GM19397 (cell line): ENCODE measurements at regions not wholly inside any gene's neighbourhood (a gene's known extent, or its start where the extent isn't known, plus 50 kb on each side); places are given as distances from the start of the nearest gene placed in this dataset.

Source experiments
- ATAC-seq: cut with Tn5 transposase; IDR thresholded peaks from one replicate; pipeline ENCODE4 v1.9.1; 2021; ENCODE audit warnings: mild to moderate bottlenecking, moderate library complexity; ENCODE audit not compliant: unreplicated experiment

- ATAC-seq = peak; percentile 85
Observed at GRCh38 chr14:62081012-62081612, 318.9 kb downstream of the SNAPC1 start.

- no peak for ATAC-seq
Observed at GRCh38 chr14:62081951-62082350, 319.7 kb downstream of the SNAPC1 start.

- ATAC-seq = no peak
Observed at GRCh38 chr14:62082779-62083178, 320.6 kb downstream of the SNAPC1 start.

- ATAC-seq = no peak
Observed at GRCh38 chr14:62084020-62084419, 321.8 kb downstream of the SNAPC1 start.

- ATAC-seq = no peak
Observed at GRCh38 chr14:62087191-62087590, 325.0 kb downstream of the SNAPC1 start.

- no peak for ATAC-seq
Observed at GRCh38 chr14:62093736-62094135, 331.5 kb downstream of the SNAPC1 start.

GRCh38 chr14:62097072-62097471 is 334.9 kb downstream of the SNAPC1 start:
- ATAC-seq = no peak

GRCh38 chr14:62097824-62098223 is 335.6 kb downstream of the SNAPC1 start:
- ATAC-seq = no peak

GRCh38 chr14:62098357-62098756 is 336.1 kb downstream of the SNAPC1 start:
- no peak for ATAC-seq

- no peak for ATAC-seq
Observed at GRCh38 chr14:62099091-62099490, 336.9 kb downstream of the SNAPC1 start.

- ATAC-seq = no peak
Observed at GRCh38 chr14:62101189-62101588, 339.0 kb downstream of the SNAPC1 start.

GRCh38 chr14:62101673-62102348 is 339.6 kb downstream of the SNAPC1 start:
- no peak for ATAC-seq

GRCh38 chr14:62102349-62102725 is 340.1 kb downstream of the SNAPC1 start:
- no peak for ATAC-seq

GRCh38 chr14:62103464-62103863 is 341.2 kb downstream of the SNAPC1 start:
- ATAC-seq = no peak

GRCh38 chr14:62110941-62111340 is 348.7 kb downstream of the SNAPC1 start:
- no peak for ATAC-seq

- peak; percentile 98 for ATAC-seq
Observed at GRCh38 chr14:62117010-62117750, 355.0 kb downstream of the SNAPC1 start.

GRCh38 chr14:62117751-62118105 is 355.5 kb downstream of the SNAPC1 start:
- ATAC-seq = no peak

- ATAC-seq = no peak
Observed at GRCh38 chr14:62118461-62118860, 356.2 kb downstream of the SNAPC1 start.

- no peak for ATAC-seq
Observed at GRCh38 chr14:62118871-62119270, 356.7 kb downstream of the SNAPC1 start.

GRCh38 chr14:62123961-62124360 is 361.7 kb downstream of the SNAPC1 start:
- ATAC-seq = no peak

GRCh38 chr14:62125793-62126192 is 363.6 kb downstream of the SNAPC1 start:
- no peak for ATAC-seq

- peak; percentile 74 for ATAC-seq
Observed at GRCh38 chr14:62126879-62127478, 364.8 kb downstream of the SNAPC1 start.
